GM19463 (cell line): ENCODE measurements at regions not wholly inside any gene's neighbourhood (a gene's known extent, or its start where the extent isn't known, plus 50 kb on each side); places are given as distances from the start of the nearest gene placed in this dataset.
"Not testable (repeated sequence)": the region's sequence is repeated elsewhere in the genome, so short reads cannot be mapped to it uniquely, and the experiment has no call there.

Experiments
- ATAC-seq: cut with Tn5 transposase; IDR thresholded peaks from one replicate; pipeline ENCODE4 v1.9.1; 2021; ENCODE audit warnings: mild to moderate bottlenecking, moderate library complexity; ENCODE audit not compliant: unreplicated experiment

DNA sequence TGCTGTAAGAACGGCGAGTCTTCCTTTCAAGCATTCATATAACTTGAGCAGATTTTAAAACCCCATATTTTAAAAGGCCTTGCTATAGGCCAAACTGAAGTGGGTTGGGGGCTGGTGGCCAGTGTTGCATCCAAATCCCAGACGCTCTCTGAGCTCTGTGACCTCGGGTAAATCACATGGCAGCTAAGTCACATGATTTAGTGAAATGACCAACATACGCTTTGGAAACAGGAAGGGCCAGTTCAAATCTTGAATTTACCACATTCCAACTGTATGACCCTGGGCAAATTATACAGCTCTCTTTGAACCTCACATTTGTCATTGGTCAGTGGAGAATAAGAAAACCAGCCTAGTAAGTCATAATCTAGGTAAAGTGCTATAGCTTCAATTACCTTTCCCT lies 519.3 kb downstream of the HAPSTR1 start:
- no peak for ATAC-seq

DNA sequence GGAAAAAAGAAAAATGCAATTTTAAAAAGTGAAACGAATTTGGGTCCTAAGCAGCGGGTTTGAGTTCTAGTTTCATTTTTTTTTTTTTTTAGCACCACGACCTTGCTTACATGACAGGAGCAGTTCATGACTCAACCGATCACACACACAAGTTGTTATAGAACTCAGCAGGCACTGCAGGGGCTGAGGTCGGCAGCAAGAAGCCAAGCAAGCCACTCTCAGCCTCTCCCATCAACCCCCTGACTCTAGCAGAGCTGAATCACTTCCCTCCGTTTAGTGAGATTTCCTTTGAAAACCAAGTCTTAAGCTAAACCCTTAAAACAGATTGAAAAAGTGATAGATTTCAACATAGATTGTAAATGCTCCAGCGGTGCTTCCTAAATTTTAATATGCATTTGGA lies 520.8 kb downstream of the HAPSTR1 start:
- no peak for ATAC-seq

DNA sequence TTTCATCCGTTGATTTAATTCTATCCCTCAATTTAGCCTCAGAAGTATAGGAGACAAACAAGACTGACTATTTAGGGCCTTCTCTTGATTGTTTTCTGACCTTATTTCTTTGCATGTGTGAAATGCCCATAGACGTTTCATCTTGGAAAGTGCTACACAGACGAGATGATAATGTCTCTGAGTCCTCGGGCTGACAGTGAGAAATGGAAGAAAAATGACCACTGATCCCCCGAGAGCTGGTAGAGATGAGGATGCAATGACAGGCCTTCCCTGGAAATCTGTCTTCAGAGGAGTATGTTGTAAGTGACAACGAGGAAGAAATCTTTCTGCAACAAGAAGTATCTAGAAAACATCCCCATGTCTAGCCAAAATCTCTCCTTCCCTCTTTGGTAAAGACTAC lies 522.9 kb downstream of the HAPSTR1 start:
- no peak for ATAC-seq

DNA sequence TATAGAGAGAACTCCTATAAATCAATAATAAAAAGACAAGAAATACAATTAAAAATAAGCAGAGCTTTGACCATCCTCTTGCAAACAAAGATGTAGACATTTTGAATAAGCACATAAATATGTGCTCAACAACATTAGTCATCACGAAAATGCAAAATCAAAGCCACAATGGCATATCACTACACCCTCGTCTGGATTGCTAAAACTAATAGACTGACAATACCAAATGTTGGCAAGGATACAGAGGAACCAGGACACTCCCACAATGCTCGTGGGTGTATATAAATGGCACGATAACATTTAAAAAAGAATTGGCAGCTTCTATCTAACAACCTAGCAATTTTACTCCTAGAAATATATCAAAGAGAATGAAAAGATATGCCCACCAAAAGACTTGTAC lies 530.8 kb downstream of the HAPSTR1 start:
- ATAC-seq = no peak

DNA sequence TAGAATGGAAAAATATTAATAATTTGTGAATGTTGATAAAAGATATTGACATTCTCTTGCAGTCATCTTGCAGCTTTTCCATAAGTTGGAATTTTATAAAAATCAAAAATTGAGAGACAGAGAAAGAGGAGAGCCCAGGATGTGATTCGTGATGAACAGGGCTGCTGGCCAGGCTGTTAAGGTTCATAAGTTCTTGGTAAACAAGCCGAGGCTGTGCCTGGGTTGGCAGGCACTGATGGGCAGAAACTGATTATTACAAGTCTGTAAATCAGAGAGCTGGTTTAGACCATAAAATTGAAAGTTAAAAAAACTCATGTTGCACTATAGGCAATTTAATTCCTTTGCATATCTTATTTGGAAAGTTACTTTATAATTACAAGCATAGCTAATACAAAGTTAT lies 533.7 kb downstream of the HAPSTR1 start:
- no peak for ATAC-seq

DNA sequence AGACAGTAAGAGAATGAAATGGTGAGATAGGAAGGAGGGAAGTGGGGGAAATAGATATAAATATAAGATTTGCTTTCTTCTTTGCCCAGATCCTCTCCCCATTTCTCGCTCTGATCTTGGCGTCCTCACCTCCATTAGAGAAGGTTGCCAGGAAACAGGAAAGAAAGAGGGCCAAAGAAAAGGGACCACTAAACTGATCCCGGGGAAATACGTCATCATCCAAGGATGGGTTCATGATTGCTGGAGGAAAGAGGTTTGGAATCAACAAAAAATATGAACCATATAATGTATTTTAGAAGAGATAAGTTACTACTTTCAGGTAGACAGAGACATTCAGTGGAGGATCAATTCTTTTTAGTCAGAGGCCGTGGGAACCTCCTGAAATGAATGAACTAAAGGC lies 536.0 kb downstream of the HAPSTR1 start:
- no peak for ATAC-seq

DNA sequence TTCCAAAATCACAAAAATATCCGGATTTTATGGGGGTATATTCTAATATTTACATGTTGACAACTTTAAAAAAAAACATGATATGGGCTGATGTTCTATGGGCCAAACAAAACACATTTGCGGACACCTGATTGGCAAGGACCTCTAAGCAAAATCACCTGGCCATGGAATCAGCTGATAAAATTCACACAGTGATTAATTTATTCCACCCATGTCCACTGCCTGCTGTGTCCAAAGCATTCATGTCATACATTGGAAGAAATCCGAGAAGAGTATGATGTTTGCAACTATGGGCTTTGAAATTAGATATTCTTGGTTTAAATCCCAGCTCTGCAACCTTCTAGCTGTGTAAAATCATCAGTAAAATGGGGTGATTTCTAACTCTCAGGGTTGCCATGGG lies 538.7 kb downstream of the HAPSTR1 start:
- no peak for ATAC-seq

DNA sequence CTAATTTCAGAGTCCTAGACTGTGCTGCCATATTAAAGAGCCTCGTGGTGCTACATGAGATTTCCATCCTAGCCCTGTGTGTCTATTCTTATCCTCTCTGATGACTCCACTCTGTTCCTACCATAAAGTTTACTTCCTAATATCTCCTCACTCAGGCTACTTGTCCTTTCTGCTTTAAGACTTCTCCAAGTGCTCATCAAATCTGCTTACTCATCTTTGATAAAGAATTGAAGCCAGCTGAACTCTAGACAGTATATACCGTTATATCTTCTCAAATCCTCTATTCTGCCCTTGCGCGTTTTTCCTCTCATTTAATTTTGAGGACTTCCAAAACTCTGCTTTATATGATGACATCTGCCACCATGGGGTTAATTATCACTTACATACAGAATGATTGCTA lies 539.5 kb downstream of the HAPSTR1 start:
- no peak for ATAC-seq

DNA sequence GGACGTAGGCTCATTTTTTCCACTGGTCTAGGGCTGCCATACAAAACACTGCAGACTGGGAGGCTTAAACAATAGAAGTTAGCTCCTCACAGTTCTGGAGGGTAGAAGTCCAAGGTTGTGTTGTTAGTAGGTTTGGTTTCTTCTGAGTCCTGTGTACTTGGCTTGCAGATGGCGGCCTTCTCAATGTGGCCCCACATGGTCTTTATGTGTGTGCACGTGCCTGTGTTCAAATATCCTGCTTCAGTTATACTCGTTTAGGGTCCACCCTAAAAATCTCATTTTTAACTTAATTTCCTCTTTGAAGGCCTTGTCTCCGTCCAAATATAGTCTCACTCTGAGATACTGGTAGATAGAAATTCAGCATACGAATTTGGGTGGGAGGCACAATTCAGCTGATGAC lies 542.4 kb downstream of the HAPSTR1 start:
- ATAC-seq = no peak

DNA sequence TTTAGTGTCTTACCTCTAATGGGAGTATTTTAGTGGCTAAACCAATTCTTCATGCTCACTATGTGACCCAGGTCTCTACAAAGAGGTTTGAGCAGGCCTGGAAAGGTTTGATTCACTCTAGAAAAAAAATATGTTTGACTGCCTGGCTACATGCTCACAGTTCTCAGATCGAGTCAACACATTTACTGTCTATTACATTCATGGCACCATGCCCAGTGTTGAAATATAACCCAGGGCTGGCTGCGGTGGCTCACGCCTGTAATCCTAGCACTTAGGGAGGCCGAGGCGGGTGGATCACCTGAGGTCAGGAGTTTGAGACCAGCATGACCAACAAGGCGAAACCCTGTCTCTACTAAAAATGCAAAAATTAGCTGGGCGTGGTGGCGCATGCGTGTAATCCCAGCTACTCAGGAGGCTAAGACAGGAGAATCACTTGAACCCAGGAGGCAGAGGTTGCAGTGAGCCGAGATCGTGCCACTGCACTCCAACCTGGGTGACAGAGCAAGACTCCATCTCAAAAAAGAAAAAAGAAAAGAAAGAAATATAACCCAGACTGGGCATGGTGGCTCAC lies 543.8 kb downstream of the HAPSTR1 start:
- not testable (repeated sequence) for ATAC-seq

DNA sequence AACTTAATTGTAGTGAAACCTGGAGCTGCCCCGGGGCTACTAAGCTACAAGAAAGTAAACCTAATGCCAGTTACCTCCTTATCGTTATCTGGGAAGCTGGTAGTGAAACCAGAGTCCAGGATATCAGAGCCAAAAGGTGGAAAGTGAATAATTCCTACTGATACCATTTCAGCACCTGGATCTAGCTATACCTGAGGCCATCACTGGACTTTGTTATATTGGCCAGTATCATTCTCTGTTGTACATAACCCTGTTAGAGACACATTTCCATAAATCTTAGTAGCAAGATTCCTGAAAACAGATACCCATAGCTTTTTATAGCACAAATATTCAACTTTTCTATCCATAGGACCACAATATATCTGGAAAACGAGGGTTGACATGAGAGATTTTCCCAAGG lies 538.0 kb downstream of the GRIN2A start:
- ATAC-seq = no peak

DNA sequence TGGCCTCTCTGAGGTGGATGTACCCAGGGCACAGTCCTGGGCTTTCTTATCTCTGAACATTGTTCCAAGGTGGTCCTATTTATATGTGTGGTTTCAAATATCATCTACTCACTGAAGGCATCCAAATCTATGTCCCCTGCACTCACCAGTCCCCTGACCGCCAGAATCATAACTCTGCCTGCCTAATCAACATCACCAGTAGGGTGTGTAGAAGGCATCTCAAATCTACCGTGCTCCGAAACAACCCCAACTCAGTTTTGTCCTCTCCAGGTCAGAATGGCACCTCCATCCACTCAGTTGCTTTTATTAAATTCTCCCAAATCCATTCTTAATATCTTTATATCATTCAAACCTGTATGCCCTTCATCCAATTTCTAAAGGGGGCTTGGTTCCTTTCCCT lies 536.3 kb downstream of the GRIN2A start:
- no peak for ATAC-seq

DNA sequence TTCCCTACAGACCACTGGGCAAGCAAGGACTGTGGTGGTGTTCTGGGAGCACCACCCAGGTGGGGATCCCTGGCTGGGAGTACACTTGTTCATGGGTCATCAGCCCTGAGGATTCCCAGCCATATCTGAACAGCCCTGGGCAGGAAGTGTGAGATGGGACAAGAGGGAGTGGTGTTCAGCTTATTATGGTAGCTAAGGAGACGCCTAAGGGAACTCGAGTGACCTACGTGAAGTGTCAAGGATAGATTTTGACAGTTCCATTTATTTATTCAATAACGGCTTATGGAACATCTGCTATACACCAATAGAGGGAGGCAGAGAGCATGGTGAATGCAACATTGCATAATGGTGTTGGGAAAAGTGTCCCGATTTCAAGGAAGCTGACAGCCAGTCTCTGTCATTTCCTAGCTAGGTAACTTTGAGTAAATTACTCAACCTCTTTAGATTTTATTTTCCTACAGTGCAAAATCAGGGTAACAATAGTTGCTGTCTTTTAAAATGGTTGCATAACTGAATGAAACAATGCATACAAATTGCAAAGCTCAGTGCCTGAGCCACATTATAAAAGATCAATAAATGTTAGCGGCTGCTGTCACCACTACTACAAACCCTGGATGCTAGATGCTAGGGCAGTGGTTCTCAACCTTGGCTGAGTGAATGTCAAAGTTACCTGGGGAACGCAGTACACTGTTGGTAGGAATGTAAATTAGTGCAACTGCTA lies 534.1 kb downstream of the GRIN2A start:
- ATAC-seq = no peak

DNA sequence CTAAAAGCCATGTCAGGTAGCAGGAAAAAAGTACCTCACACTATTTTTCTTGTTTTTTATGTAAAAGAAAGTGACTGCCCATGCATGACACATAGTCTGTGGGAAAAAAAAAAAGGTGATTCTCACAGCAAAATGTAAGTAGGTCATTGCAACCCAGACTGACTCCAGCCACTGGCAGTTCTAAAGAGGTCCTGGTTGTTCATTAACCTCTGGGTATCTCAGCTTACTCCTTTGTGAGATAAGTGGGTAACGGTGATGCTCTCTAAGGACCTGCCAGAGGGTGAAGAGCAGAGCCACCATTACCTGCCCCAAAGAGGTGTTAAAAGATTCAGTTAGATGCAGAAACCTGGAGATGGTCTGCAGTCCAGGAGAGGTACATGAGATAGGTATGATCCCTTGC lies 531.9 kb downstream of the GRIN2A start:
- no peak for ATAC-seq

DNA sequence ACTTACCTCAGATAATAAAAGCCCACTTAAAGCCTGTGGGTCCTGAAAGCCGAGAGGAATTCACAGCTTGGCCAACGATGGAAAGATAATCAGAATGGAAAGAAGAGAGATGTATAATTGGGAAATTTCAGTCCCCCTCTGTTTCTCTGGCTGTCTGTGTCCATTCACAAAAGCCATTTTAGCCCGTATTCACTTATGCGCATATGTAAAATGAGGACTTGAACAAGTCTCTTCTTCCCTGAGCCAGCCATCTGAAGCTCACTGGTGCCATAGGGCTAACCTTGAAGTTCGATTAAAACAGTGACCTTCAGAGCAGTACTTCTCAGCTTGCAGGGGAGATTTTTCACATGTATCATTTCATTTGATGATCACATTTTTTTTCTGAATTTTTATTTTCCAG lies 527.2 kb downstream of the GRIN2A start:
- ATAC-seq = no peak

DNA sequence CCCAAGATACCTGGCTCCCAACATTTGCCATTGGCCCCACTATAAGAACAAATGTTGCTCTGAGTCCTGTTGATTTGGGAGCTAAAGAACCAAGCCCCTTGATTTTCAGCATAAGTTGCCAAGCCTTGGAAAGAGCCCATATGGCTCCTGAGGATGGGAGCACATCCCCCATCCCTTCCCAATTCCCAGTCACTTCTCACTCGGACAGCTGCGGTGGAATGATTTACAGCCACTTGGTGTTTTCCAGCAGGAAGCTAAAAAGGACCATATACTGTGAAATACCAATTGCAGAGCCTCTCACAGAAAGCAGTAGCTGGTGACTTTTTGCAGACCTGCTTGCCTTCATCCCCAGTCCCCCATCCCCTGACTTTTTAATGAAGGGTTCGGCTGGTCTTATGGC lies 524.6 kb downstream of the GRIN2A start:
- no peak for ATAC-seq

DNA sequence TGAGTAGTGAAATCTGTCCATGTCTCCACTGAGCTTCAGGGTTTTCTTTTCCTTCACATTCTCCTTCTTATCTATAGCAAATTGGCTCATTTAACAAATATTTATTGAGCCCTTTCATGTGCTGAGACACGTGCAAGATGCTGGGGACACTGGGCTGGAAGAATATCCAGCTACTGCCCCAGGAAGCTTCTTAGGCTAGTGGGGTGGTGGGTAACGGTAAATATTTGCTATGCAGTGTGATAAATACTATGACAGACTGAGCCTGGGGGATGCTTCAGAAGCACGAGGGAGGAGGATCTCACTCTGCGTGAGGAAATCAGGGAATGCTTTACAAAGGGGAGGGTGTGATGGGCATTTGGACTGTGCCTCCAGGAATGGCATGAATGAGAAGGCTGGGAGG lies 524.1 kb downstream of the GRIN2A start:
- ATAC-seq = no peak

DNA sequence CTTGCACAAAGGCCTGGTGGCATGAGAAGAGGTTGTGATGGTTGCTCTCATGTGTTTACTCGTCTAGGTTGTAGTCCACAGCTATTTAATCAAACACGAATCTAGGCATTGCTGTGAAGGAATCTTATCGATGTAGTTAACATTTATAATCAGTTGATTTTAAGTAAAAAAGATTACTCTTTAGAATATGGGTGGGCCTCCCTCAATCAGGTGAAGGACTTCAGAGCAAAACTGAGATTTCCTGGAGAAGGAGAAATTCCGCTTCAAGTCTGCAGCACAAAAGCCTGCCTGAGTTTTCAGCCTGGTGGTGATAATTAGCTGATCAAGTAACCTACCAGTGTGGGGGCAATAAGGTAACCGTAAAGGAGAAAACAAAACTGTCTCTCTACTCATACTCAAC lies 523.6 kb downstream of the GRIN2A start:
- no peak for ATAC-seq

DNA sequence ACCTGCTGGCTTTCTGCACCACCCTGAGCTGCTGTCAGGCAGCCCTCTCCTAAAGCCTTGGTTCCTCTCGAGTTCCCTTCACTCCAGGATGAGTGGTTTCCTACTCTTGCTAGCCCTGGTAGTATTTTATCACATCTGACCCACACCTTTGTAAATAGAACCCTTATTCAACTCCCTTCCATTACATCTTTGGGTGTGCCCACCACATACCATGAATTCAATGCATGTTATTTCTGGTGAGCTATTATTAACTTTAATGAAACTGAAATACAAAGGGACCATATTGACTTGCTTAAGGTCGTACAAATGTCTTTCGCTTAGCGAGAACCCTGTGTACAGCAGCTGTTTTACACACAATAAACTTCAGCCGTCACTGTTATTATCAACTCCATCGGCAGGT lies 521.3 kb downstream of the GRIN2A start:
- no peak for ATAC-seq

DNA sequence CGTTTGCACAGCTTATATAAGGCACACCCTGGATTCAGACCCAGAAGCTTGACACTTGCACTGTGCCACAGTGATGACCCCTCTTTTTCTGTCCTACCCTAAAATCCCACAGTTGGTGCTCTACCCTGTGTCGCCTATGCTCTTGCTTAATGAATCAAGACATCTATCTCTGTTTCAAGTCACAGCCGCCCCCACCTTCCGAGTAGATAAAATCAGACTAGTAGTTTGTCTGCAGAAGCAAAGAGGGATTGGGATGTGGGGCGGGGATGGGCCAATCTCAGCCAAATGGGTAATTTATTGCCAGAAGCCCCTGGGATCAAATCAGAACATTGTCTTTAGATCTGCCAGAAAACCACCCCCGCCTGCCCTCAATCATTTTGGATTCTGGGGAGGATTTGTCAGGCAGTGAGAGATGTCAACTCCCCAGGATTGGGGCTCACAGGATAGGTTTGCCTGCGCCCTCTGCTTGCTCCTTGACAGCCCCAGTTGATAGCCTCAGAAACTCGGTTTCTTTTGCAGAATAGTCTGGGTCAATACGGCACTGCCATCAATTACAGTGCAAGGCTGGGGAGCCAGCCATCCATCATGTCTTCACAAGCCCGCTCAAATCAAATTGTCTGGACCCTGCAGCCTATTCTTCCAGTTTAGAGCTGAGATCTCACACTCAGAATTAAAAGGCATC lies 520.8 kb downstream of the GRIN2A start:
- ATAC-seq = no peak

DNA sequence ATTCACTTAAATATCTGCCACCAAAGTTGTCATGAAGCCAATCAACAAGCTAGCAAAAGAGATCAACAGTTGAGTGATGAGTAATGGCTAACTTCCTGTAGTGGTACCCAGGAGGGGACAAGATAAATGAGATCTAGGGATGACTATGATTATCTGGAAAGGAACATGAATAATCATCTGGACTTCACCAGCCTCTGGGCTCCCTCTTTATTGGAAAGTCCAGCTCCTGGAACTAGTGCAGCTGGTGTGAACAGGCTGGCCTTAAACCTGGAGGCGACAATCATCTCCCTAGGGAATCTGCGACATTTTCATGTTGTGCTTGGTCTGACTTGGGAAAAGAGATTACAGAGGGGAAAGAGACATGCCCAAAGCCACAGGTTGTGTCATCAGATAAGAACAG lies 518.6 kb downstream of the GRIN2A start:
- no peak for ATAC-seq

DNA sequence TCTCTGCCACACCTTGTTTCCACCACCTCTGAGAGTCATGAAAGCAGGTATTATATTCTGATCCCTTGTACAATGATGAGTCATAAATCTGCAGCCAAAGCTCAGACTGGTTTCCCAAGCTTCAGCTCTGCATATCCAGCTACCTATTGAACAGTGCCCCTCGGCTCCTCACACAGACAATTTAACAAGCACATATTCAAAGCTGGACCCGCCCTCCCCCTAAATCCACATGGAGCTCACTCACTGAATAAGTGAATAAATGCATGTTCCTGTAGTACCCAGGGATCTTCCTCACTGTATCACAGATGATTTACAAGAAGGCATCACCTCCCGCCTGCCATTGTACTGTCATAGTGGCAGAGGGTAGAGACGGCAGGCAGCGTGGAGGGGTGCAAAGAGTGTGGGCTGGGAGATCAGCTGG lies 516.4 kb downstream of the GRIN2A start:
- ATAC-seq = no peak
